Astrocyte (in vitro differentiated cells and primary cell): ENCODE measurements at regions not wholly inside any gene's neighbourhood (a gene's known extent, or its start where the extent isn't known, plus 50 kb on each side); places are given as distances from the start of the nearest gene placed in this dataset.

ENCODE experiments used
- DNase-seq: peaks from one replicate; pipeline ENCODE4 v3.0.0-alpha.2; 2010; ENCODE audit warnings: low read depth
- FAIRE-seq: peaks from 2 replicates; lab custom pipeline; 2011; peaks lifted over from hg19 to GRCh38; lab: Jason Lieb, UNC
- H2AFZ ChIP-seq: 2 replicates; pipeline ENCODE4 v1.6.0; 2012; ENCODE audit warnings: low read depth, low read length, inconsistent platforms
- H3K27ac ChIP-seq: 2 replicates; pipeline ENCODE4 v1.5.1; 2011; ENCODE audit warnings: low read depth, low read length, inconsistent platforms
- H3K27me3 ChIP-seq: 2 replicates; pipeline ENCODE4 v1.6.0; 2011; ENCODE audit warnings: low read length, inconsistent platforms; ENCODE audit not compliant: insufficient read depth
- H3K36me3 ChIP-seq: 2 replicates; pipeline ENCODE4 v1.5.1; 2011; ENCODE audit warnings: low read length, inconsistent platforms; ENCODE audit not compliant: insufficient read depth
- H3K4me1 ChIP-seq: 2 replicates; pipeline ENCODE4 v1.5.1; 2011; ENCODE audit warnings: low read length, inconsistent platforms; ENCODE audit not compliant: insufficient read depth
- H3K4me2 ChIP-seq: 2 replicates; pipeline ENCODE4 v1.6.0; 2012; ENCODE audit warnings: low read length, inconsistent platforms
- H3K4me3 ChIP-seq: 2 replicates; pipeline ENCODE4 v1.5.1; 2011; ENCODE audit warnings: low read depth, mild to moderate bottlenecking, low read length, inconsistent platforms; ENCODE audit not compliant: insufficient read depth
- H3K79me2 ChIP-seq: 2 replicates; pipeline ENCODE4 v1.6.0; 2012; ENCODE audit warnings: mild to moderate bottlenecking, low read length, inconsistent platforms; ENCODE audit not compliant: insufficient read depth
- H3K9ac ChIP-seq: 2 replicates; pipeline ENCODE4 v1.6.0; 2012; ENCODE audit warnings: mild to moderate bottlenecking, low read length, inconsistent platforms
- H3K9me3 ChIP-seq: 2 replicates; pipeline ENCODE4 v1.5.1; 2012; ENCODE audit warnings: low read depth, mild to moderate bottlenecking, low read length, inconsistent platforms; ENCODE audit not compliant: insufficient read depth
- H4K20me1 ChIP-seq: 2 replicates; pipeline ENCODE4 v1.6.0; 2012; ENCODE audit warnings: low read length, inconsistent platforms; ENCODE audit not compliant: insufficient read depth
- H3K27ac Mint-ChIP-seq: one replicate; pipeline ENCODE4 v1.8.0; 2021; ENCODE audit warnings: mild to moderate bottlenecking, mixed read lengths; ENCODE audit not compliant: unreplicated experiment
- H3K27me3 Mint-ChIP-seq: one replicate; pipeline ENCODE4 v1.8.0; 2021; ENCODE audit warnings: low read depth, mixed read lengths; ENCODE audit not compliant: unreplicated experiment
- H3K36me3 Mint-ChIP-seq: one replicate; pipeline ENCODE4 v1.8.0; 2021; ENCODE audit warnings: low read depth, mixed read lengths; ENCODE audit not compliant: unreplicated experiment
- H3K4me1 Mint-ChIP-seq: one replicate; pipeline ENCODE4 v1.8.0; 2021; ENCODE audit warnings: low read depth, mixed read lengths; ENCODE audit not compliant: unreplicated experiment
- H3K4me3 Mint-ChIP-seq: one replicate; pipeline ENCODE4 v1.8.0; 2021; ENCODE audit warnings: mild to moderate bottlenecking, moderate library complexity, mixed read lengths; ENCODE audit not compliant: unreplicated experiment
- H3K9me3 Mint-ChIP-seq: one replicate; pipeline ENCODE4 v1.8.0; 2021; ENCODE audit warnings: mild to moderate bottlenecking, mixed read lengths; ENCODE audit not compliant: unreplicated experiment
- CTCF ChIP-seq: IDR thresholded peaks from 2 replicates; pipeline ENCODE4 v1.5.1; 2011; ENCODE audit warnings: low read depth, mild to moderate bottlenecking, inconsistent platforms, low read length, moderate library complexity; ENCODE audit not compliant: insufficient read depth
- EZH2 ChIP-seq: IDR thresholded peaks from 2 replicates; pipeline ENCODE4 v1.6.1; 2012; ENCODE audit warnings: mild to moderate bottlenecking, low read length, inconsistent platforms; ENCODE audit not compliant: insufficient read depth

DNA sequence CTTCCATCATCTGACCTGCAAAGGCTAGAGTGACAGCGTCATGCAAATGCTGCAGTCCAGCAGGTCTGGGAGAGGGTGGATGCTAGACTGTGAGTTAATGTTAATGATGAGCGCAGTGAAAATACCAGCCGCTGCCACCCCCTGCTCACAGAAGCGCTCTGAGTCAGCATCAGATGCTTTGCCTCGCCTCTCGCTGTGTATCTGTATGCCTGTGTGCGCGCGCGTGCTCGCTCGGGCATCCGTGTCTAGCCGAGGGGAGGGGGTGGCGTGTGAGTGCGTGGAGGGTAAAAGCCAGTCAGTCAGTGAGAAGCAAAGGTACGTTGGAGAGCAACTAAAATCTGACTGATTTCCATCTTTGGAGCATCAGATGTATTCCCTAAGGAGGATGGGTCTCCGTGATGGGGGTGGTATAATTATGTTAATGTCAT, 858.7 kb downstream of the USP25 start:
- TF ChIP-seq EZH2 (no peak), CTCF (no peak)
- FAIRE-seq (peak; percentile 47), DNase-seq (peak; percentile 90)
- Histone ChIP-seq H3K4me2 (peak overlapping the region; percentile 89), H3K4me1 (peaks cover 14% of the 10 kb centered on the region), H3K9me3 (no peaks in the 10 kb centered on the region), H4K20me1 (no peaks in the 10 kb centered on the region), H3K36me3 (no peaks in the 10 kb centered on the region), H3K27me3 (no peaks in the 10 kb centered on the region), H3K4me3 (peak overlapping the region; percentile 63), H3K27ac (peak overlapping the region; percentile 89), H3K79me2 (no peaks in the 10 kb centered on the region), H2AFZ (peak overlapping the region; percentile 31), H3K9ac (peak overlapping the region; percentile 82)
- peaks cover 3% of the 10 kb centered on the region for H3K4me1 Mint-ChIP-seq
- H3K36me3 Mint-ChIP-seq: no peaks in the 10 kb centered on the region
- H3K27me3 Mint-ChIP-seq: no peaks in the 10 kb centered on the region
- no peak overlapping the region for H3K27ac Mint-ChIP-seq
- no peak overlapping the region for H3K4me3 Mint-ChIP-seq
- H3K9me3 Mint-ChIP-seq: no peaks in the 10 kb centered on the region

- DNase-seq: no peak
- no peak overlapping the region for H2AFZ ChIP-seq
- no peaks in the 10 kb centered on the region for H3K79me2 ChIP-seq
- H3K27me3 ChIP-seq: no peaks in the 10 kb centered on the region
- H3K4me1 ChIP-seq: peaks cover 14% of the 10 kb centered on the region
- H3K4me3 ChIP-seq: peak overlapping the region; percentile 63
- FAIRE-seq: no peak
- Mint-ChIP-seq H3K9me3 (no peaks in the 10 kb centered on the region), H3K27ac (no peak overlapping the region), H3K4me3 (no peak overlapping the region), H3K4me1 (peaks cover 3% of the 10 kb centered on the region), H3K36me3 (no peaks in the 10 kb centered on the region), H3K27me3 (no peaks in the 10 kb centered on the region)
- peak overlapping the region; percentile 89 for H3K4me2 ChIP-seq
- no peaks in the 10 kb centered on the region for H4K20me1 ChIP-seq
- TF ChIP-seq EZH2 (no peak), CTCF (no peak)
- no peaks in the 10 kb centered on the region for H3K9me3 ChIP-seq
- H3K27ac ChIP-seq: peak overlapping the region; percentile 89
- peak overlapping the region; percentile 82 for H3K9ac ChIP-seq
- H3K36me3 ChIP-seq: no peaks in the 10 kb centered on the region
Measured at GRCh38 chr21:16589006-16589898, 859.5 kb downstream of the USP25 start.

GRCh38 chr21:16590186-16590585, 860.4 kb downstream of the USP25 start:
- FAIRE-seq: no peak
- Histone ChIP-seq H3K4me3 (no peak overlapping the region), H3K27me3 (no peaks in the 10 kb centered on the region), H3K9ac (no peak overlapping the region), H3K4me1 (peaks cover 14% of the 10 kb centered on the region), H3K36me3 (no peaks in the 10 kb centered on the region), H2AFZ (no peak overlapping the region), H4K20me1 (no peaks in the 10 kb centered on the region), H3K27ac (no peak overlapping the region), H3K9me3 (no peaks in the 10 kb centered on the region), H3K79me2 (no peaks in the 10 kb centered on the region), H3K4me2 (no peak overlapping the region)
- TF ChIP-seq EZH2 (no peak), CTCF (no peak)
- Mint-ChIP-seq H3K27me3 (no peaks in the 10 kb centered on the region), H3K4me3 (no peak overlapping the region), H3K9me3 (no peaks in the 10 kb centered on the region), H3K4me1 (peaks cover 3% of the 10 kb centered on the region), H3K36me3 (no peaks in the 10 kb centered on the region), H3K27ac (no peak overlapping the region)
- DNase-seq: no peak
